HL-60 (cell line): ENCODE measurements at regions not wholly inside any gene's neighbourhood (a gene's known extent, or its start where the extent isn't known, plus 50 kb on each side); places are given as distances from the start of the nearest gene placed in this dataset.
"Not testable (repeated sequence)": the region's sequence is repeated elsewhere in the genome, so short reads cannot be mapped to it uniquely, and the experiment has no call there.

ENCODE experiments used
- DNase-seq, 2 experiments: peaks; one replicate each; pipeline ENCODE4 v3.0.0-alpha.2; 2010 to 2020; ENCODE audit warnings: low read depth in 1 of 2, low spot score in 1 of 2
- H3K27ac ChIP-seq: fragments of 250-450 bp; sonication (Bioruptor Pico); replicated peaks from 2 replicates; pipeline ENCODE4 v1.5.1; 2020; ENCODE audit warnings: mild to moderate bottlenecking, moderate library complexity
- H3K27me3 ChIP-seq: fragments of 250-450 bp; sonication (Bioruptor Pico); 2 replicates; pipeline ENCODE4 v1.5.1; 2021; ENCODE audit warnings: mild to moderate bottlenecking, moderate library complexity; ENCODE audit not compliant: insufficient read depth, poor library complexity, severe bottlenecking
- H3K4me3 ChIP-seq: replicated peaks from 2 replicates; pipeline ENCODE4 v1.5.1; 2011; ENCODE audit warnings: mild to moderate bottlenecking, control low read depth, low read length; ENCODE audit not compliant: insufficient read depth
- CTCF ChIP-seq: IDR thresholded peaks from one replicate; pipeline ENCODE4 v1.5.1; 2011; ENCODE audit warnings: low read length, control low read depth, inconsistent platforms; ENCODE audit not compliant: insufficient read depth
- GABPA ChIP-seq: IDR thresholded peaks from 2 replicates; pipeline ENCODE4 v1.6.1; 2012; ENCODE audit warnings: low read depth
- POLR2AphosphoS5 ChIP-seq: IDR thresholded peaks from 2 replicates; pipeline ENCODE4 v1.6.1; 2012; ENCODE audit warnings: low read depth
- REST ChIP-seq: IDR thresholded peaks from 2 replicates; pipeline ENCODE4 v1.6.1; 2012; ENCODE audit warnings: low read depth; ENCODE audit not compliant: insufficient replicate concordance
- SPI1 ChIP-seq: IDR thresholded peaks from 2 replicates; pipeline ENCODE4 v1.6.1; 2012; ENCODE audit warnings: low read depth, mild to moderate bottlenecking, borderline replicate concordance

GRCh38 chr1:207196135-207196534, 92.1 kb downstream of the C4BPA start:
- not testable (repeated sequence) for DNase-seq, H3K4me3 ChIP-seq, H3K27me3 ChIP-seq, H3K27ac ChIP-seq

GRCh38 chr1:207201534-207201933, 97.5 kb downstream of the C4BPA start:
- DNase-seq, H3K27me3 ChIP-seq, H3K27ac ChIP-seq, H3K4me3 ChIP-seq: not testable (repeated sequence)

- Histone ChIP-seq H3K4me3 (no peak overlapping the region), H3K27me3 (no peaks in the 10 kb centered on the region), H3K27ac (no peak overlapping the region)
- DNase-seq: no peak
- TF ChIP-seq POLR2AphosphoS5 (no peak), GABPA (no peak), CTCF (no peak), REST (no peak), SPI1 (no peak)
Measured at GRCh38 chr1:207202480-207202879, 98.4 kb downstream of the C4BPA start.

GRCh38 chr1:207203541-207203940, 99.5 kb downstream of the C4BPA start:
- no peak for TF ChIP-seq SPI1
- no peak for TF ChIP-seq POLR2AphosphoS5
- TF ChIP-seq CTCF: no peak
- TF ChIP-seq REST: no peak
- TF ChIP-seq GABPA: no peak
- no peaks in the 10 kb centered on the region for H3K27me3 ChIP-seq
- no peak overlapping the region for H3K27ac ChIP-seq
- peak in 1 of 2 experiments; percentile 12 for DNase-seq
- no peak overlapping the region for H3K4me3 ChIP-seq

GRCh38 chr1:207205614-207206061, 101.6 kb downstream of the C4BPA start:
- TF ChIP-seq REST (no peak), POLR2AphosphoS5 (no peak), SPI1 (no peak), GABPA (no peak)
- peak overlapping the region; percentile 20 for H3K27ac ChIP-seq
- peak in 1 of 2 experiments; percentile 32 for DNase-seq

GRCh38 chr1:207208691-207209090, 104.7 kb downstream of the C4BPA start:
- DNase-seq, H3K27ac ChIP-seq, H3K27me3 ChIP-seq, H3K4me3 ChIP-seq: not testable (repeated sequence)

More at GRCh38 chr1:207205614-207206061, 101.6 kb downstream of the C4BPA start:
- Histone ChIP-seq H3K4me3 (no peak overlapping the region), H3K27me3 (no peaks in the 10 kb centered on the region)
